Islet precursor cell (in vitro differentiated cells): ENCODE measurements at regions not wholly inside any gene's neighbourhood (a gene's known extent, or its start where the extent isn't known, plus 50 kb on each side); places are given as distances from the start of the nearest gene placed in this dataset.

Source experiments
- DNase-seq: peaks from one replicate; pipeline ENCODE4 v3.0.0-alpha.2; 2018

DNA sequence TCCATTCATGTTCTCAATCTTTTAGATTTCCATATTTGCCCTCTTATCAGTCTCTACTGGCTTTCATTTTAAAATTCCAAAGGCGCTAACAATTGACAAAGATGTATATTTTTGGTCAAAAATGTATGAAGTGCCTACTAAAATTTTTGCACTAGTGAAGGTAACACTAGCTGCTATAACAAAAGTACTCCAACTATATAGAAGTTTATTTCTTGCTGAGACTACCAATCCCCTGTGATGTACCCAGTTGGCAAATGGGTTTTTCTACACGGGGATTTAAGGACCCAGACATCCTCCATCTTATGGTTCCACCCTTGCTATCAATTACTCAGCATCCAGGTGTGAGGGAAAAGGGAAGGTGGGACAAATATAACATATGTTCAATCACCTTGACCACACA, 75.3 kb upstream of the TSPAN8 start:
- DNase-seq = no peak

DNA sequence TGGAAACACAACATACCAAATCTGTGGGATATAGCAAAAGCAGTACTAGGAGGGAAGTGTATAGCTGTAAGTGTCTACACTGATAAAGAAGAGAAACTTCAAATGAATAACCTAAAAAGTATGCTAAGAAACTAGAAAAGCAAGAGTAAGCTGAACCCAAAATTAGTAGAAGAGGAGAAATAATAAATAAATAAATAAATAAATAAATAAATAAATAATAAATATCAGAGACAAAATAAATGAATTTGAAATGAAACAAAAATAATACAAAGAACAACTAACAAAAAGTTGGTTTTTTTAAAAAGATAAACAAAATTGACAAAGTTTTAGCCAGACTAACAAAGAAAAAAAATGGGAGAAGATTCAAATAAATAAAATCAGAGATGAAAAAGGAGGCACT, 72.7 kb upstream of the TSPAN8 start:
- DNase-seq = no peak

DNA sequence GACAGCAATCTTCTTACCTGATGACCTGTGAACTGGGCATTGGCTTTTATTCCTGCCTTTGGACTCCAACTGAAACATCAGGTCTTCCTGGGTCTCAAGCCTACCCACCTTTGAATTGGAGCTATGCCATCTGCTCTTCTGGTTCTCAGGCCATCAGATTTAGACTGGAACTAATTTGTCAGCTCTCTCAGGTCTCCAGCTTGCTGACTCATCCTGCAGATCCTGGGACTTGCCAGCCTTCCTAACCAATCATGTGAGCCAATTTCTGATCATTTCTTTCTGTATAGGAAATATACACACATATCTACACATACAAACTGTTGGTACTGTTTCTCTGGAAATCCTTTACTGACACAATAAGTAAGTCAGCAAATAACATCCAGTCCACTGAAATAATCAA, 65.3 kb upstream of the TSPAN8 start:
- no peak for DNase-seq

DNA sequence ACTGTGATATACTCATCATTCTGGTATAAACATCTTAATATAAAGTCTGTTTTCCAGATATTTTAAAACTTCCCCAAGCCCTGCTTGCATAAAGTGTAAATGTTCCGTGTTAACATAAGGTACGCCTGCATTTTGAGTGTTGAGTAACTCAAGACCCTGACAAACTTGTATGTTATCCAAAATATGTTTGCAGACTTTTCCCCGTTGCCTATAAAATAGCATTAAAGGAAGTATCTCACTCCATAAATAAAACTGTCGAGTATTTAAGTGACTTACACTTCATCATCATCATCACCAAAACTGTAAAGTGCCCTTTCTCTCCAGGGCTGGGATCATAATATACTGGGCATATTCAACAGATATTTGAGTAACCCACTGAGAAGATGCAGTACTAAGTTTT, 64.6 kb upstream of the TSPAN8 start:
- DNase-seq = no peak

DNA sequence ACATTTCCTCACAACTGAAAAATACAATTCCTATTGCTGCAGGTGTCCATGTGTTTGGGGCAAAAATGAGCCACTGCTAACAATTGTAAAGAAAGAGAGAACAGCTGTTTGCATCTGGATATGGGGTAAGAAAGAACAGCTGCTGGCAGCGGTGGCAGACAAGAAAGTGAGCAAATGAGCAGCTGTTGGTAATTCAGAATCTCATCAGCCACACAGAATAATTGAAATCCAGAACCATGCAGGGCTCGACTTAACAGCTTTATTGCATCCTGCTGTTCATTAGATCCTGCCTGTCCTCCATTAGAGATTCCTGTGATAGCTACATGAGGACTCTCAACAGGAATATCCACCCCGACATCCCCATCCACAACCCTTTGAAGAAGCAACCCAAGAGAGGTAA, 62.5 kb upstream of the TSPAN8 start:
- DNase-seq = no peak

DNA sequence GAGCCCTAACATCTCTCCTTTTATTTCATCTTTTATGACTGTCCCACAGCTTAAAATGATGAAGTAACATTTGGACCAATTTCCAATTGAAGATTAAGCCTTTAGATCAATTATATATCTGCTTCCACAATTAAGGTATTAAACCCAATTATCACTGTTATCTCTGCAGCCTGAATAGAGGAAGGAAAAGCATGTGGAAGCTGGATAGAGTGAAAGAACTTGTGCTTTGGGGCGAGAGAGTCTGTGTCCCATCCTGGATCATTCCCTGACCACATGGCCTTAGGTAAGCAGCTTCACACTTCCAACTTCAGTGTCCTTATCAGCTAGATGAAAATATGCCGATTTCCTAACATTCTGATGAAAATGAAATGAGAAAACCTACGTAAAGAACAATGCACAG, 61.4 kb upstream of the TSPAN8 start:
- DNase-seq = no peak

DNA sequence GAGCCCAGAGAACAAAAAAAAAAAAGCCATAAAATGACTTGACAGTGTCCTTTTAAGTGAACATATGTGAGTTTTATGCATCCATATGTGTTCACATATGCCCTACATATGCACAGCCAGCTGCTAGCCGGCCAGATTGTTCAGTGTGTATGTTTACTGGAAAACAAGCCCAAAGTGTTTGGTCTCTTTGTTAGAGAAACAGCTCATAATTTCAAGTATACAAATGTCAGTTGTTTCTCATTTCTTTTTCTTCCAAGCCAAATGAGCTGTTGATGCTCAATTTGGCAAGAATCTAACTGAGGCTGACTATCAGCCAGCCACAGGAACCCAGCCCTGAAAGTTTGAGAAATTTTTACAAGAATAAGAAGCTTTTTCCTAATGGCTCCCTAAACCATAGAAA, 60.8 kb upstream of the TSPAN8 start:
- DNase-seq = no peak

DNA sequence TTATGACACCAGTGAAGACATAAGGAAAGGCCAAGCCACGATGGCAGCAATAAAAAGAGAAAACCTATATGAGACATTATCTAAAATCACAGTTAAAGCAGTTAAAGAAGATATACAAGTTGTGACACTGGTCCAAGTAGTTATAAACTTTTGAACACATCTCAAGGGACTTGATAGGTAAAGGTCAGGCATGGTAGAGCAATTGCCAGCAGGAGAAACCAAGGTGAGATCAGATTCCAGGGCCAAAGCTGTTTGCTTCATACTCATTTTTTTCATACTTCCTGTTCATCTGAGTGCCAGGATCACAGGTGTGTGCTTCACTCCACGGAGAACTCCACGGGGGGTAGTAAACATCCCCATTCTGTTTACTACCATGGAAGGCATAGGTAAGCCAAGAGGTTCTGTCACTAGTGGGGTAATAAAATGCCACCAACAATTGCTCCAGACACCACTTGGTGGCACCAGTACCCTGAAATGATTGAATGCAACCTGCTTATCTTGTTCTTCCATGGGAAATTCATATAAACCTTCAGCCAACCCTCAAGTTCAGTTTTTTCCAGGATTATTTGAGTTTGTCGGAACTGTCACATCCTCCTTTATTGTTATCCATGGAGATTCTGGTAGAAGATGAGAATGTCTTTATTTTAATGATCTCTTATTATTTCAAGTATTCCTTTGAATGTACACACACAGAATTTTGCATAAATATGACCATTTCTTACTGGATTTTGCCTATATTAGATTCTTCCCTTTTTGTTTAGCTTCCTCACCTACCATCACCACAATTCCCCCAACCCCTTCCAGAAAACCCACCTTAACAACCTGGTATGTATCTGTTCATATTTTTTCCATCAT, 59.2 kb upstream of the TSPAN8 start:
- peak; percentile 56 for DNase-seq

DNA sequence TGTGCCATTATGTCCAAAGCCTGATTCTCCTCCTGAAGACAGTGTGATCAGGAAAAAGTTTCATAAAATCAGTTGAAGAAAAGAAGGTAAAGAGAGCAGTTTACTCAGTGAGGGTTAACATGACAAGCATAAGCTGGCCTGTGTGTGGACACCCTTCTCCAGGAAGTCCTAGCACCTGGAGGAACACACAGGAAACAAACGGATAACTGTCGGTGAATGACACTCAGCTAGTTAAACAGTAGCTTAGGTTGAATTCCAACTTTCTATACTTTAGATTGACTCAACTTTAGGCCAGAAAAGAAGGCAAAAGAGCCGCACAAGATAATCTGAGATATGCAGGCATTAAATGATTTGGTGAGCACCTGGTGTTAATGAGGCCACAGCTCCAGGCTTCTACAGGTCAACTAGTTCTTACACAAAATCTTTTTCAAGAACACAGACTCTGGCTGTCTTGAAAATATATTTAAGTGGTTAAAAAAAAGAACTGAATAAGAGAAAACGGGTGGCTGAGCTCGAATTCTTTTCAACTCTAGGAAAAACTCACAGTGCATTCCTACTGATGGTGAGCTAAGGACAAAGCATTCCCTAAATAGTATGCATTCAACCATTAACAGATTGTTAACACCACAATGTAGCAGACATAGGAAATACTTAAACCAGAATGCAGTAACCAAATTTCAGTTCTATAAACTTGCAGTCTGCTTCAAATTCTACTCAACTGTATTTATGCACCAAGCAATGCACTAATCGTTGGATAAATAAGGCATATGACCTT, 56.9 kb upstream of the TSPAN8 start:
- DNase-seq = no peak

DNA sequence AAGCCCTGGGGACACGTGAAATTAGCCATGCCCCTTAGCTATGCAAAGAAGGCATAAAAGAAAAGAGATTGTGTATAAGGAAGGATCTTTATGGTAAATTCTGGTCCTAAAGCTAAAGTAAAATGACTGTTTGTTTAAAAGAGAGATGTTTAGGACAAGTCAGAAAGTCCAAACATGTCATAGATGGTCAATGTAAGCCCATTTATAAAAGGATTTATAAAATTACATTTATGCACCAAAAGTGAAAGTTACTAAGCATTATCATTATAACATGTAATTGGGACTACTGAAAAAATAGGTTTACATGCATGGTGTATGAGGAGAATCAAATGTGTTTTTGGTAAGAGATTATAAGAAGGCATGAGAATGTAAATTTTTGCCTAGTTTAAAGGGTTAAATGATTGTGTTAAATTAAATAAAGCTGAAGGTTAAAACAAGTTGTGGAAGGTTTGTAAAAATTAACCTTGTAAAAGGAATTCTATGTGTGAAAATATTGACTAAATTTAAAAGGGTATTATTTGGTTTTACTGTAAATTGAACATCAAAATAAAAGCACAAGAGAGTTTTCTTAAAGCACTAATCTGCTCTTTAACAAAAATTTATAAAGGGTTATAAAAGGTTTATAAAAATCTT, 50.4 kb upstream of the TSPAN8 start:
- no peak for DNase-seq
